Raji (cell line): ENCODE measurements at regions not wholly inside any gene's neighbourhood (a gene's known extent, or its start where the extent isn't known, plus 50 kb on each side); places are given as distances from the start of the nearest gene placed in this dataset.

ENCODE experiments used
- POLR2A ChIP-seq: IDR thresholded peaks from 2 replicates; pipeline ENCODE4 v1.6.1; 2011; ENCODE audit warnings: low read depth, low read length, control low read depth; ENCODE audit not compliant: insufficient read depth

- TF ChIP-seq POLR2A = no peak
Measured at GRCh38 chr1:25034736-25035522, 104.9 kb upstream of the RUNX3 start.

GRCh38 chr1:25033828-25034705 is 104.0 kb upstream of the RUNX3 start:
- no peak for TF ChIP-seq POLR2A

- no peak for TF ChIP-seq POLR2A
Measured at GRCh38 chr1:25033030-25033827, 103.2 kb upstream of the RUNX3 start.

- peak; percentile 42; the same call in 1 of the 2 replicates for TF ChIP-seq POLR2A
Measured at GRCh38 chr1:25031966-25032667, 102.0 kb upstream of the RUNX3 start.

GRCh38 chr1:25031601-25031965 is 101.5 kb upstream of the RUNX3 start:
- TF ChIP-seq POLR2A = 0 out of 2 replicates have a peak, but pooled peaks have one; percentile 10

GRCh38 chr1:25030674-25031589 is 100.9 kb upstream of the RUNX3 start:
- TF ChIP-seq POLR2A = no peak

GRCh38 chr1:25030012-25030411 is 99.9 kb upstream of the RUNX3 start:
- no peak for TF ChIP-seq POLR2A

- TF ChIP-seq POLR2A = no peak
Measured at GRCh38 chr1:25028907-25029599, 99.0 kb upstream of the RUNX3 start.

GRCh38 chr1:25028587-25028906 is 98.5 kb upstream of the RUNX3 start:
- no peak for TF ChIP-seq POLR2A

GRCh38 chr1:25027822-25028586 is 97.9 kb upstream of the RUNX3 start:
- no peak for TF ChIP-seq POLR2A

GRCh38 chr1:25026730-25027450 is 96.8 kb upstream of the RUNX3 start:
- TF ChIP-seq POLR2A = no peak

GRCh38 chr1:25026304-25026703 is 96.2 kb upstream of the RUNX3 start:
- no peak for TF ChIP-seq POLR2A
